Cardiac fibroblast (primary cell): ENCODE measurements at regions not wholly inside any gene's neighbourhood (a gene's known extent, or its start where the extent isn't known, plus 50 kb on each side); places are given as distances from the start of the nearest gene placed in this dataset.
A peak's percentile ranks its signal among the peaks of the same experiment; 100 is the strongest.

Experiments used
- DNase-seq, 2 donors: peaks; one replicate each; pipeline versions ENCODE4 v3.0.0 to v3.0.0-alpha.2; 2010; ENCODE audit warnings: low read depth in 2 of 2
- H3K4me3 ChIP-seq, 2 donors: replicated peaks in 1 of 2; 1 replicate in 1 of 2; 2 replicates in 1 of 2; pipeline ENCODE4 v1.5.1; 2011; ENCODE audit warnings: low read depth in 2 of 2, low read length in 2 of 2, mild to moderate bottlenecking in 2 of 2, moderate library complexity in 1 of 2
- CTCF ChIP-seq: IDR thresholded peaks from one replicate; pipeline ENCODE4 v1.5.1; 2011; ENCODE audit warnings: low read depth, mild to moderate bottlenecking, low read length, inconsistent platforms

GRCh38 chr4:188221090-188221489 is 81.8 kb downstream of the TRIML1 start:
- TF ChIP-seq CTCF = no peak
- no peak for DNase-seq

GRCh38 chr4:188228279-188228678 is 89.0 kb downstream of the TRIML1 start:
- no peak overlapping the region for H3K4me3 ChIP-seq
- no peak for DNase-seq
- TF ChIP-seq CTCF = no peak

More at GRCh38 chr4:188221090-188221489, 81.8 kb downstream of the TRIML1 start:
- H3K4me3 ChIP-seq = no peak overlapping the region

GRCh38 chr4:188232428-188232827 is 93.2 kb downstream of the TRIML1 start:
- no peak overlapping the region for H3K4me3 ChIP-seq
- no peak for TF ChIP-seq CTCF
- DNase-seq = no peak

- no peak for DNase-seq
- no peak for TF ChIP-seq CTCF
- H3K4me3 ChIP-seq = no peak overlapping the region
These were observed 102.8 kb downstream of the TRIML1 start for GRCh38 chr4:188242041-188242440.

GRCh38 chr4:188245651-188246050 is 106.4 kb downstream of the TRIML1 start:
- H3K4me3 ChIP-seq = no peak overlapping the region
- no peak for TF ChIP-seq CTCF
- no peak for DNase-seq

GRCh38 chr4:188246488-188246887 is 107.2 kb downstream of the TRIML1 start:
- TF ChIP-seq CTCF = peak; percentile 4
- peak; percentile 2 to 36 for DNase-seq
- no peak overlapping the region for H3K4me3 ChIP-seq

- TF ChIP-seq CTCF = no peak
- DNase-seq = peak in 1 of 2 donors; percentile 28
- H3K4me3 ChIP-seq = no peak overlapping the region
These were observed 115.0 kb downstream of the TRIML1 start for GRCh38 chr4:188254211-188254610.
